ENCODE measurements at regions not wholly inside any gene's neighbourhood (a gene's known extent, or its start where the extent isn't known, plus 50 kb on each side); places are given as distances from the start of the nearest gene placed in this dataset.
"Not testable (repeated sequence)": the region's sequence is repeated elsewhere in the genome, so short reads cannot be mapped to it uniquely, and the experiment has no call there.

- not testable (repeated sequence) for DNase-seq
Measured at GRCh38 chr6:54564188-54564587, 255.9 kb downstream of the TINAG start.

GRCh38 chr6:54574671-54575070 lies 266.4 kb downstream of the TINAG start:
- DNase-seq, result no peak

- no peak for DNase-seq
Measured at GRCh38 chr6:54578261-54578660, 268.3 kb upstream of the FAM83B start.

- no peak for DNase-seq
Measured at GRCh38 chr6:54579011-54579410, 267.6 kb upstream of the FAM83B start.

GRCh38 chr6:54586251-54586650 lies 260.3 kb upstream of the FAM83B start:
- peak in 1 of 3 donors; percentile 28 for DNase-seq

- no peak for DNase-seq
Measured at GRCh38 chr6:54587277-54587676, 259.3 kb upstream of the FAM83B start.

GRCh38 chr6:54588176-54588575 lies 258.4 kb upstream of the FAM83B start:
- DNase-seq, result no peak

GRCh38 chr6:54595844-54596243 lies 250.7 kb upstream of the FAM83B start:
- DNase-seq, result no peak

GRCh38 chr6:54598787-54599313 lies 247.7 kb upstream of the FAM83B start:
- no peak for DNase-seq

- DNase-seq, result peak in 2 of 3 donors; percentile 28 to 44
Measured at GRCh38 chr6:54601600-54602300, 244.8 kb upstream of the FAM83B start.

- DNase-seq, result no peak
Measured at GRCh38 chr6:54602591-54602990, 244.0 kb upstream of the FAM83B start.

GRCh38 chr6:54609981-54610380 lies 236.6 kb upstream of the FAM83B start:
- no peak for DNase-seq

GRCh38 chr6:54613596-54613995 lies 233.0 kb upstream of the FAM83B start:
- no peak for DNase-seq

GRCh38 chr6:54614499-54615195 lies 231.9 kb upstream of the FAM83B start:
- DNase-seq, result peak; percentile 14 to 40 (median 23)

GRCh38 chr6:54617730-54618129 lies 228.8 kb upstream of the FAM83B start:
- peak in 2 of 3 donors; percentile 8 to 80 for DNase-seq

GRCh38 chr6:54618572-54618971 lies 228.0 kb upstream of the FAM83B start:
- DNase-seq, result no peak

GRCh38 chr6:54619102-54619501 lies 227.5 kb upstream of the FAM83B start:
- no peak for DNase-seq

- no peak for DNase-seq
Measured at GRCh38 chr6:54621285-54621684, 225.3 kb upstream of the FAM83B start.

GRCh38 chr6:54624216-54624615 lies 222.4 kb upstream of the FAM83B start:
- DNase-seq, result no peak

- DNase-seq, result no peak
Measured at GRCh38 chr6:54624779-54625178, 221.8 kb upstream of the FAM83B start.

GRCh38 chr6:54629131-54629530 lies 217.4 kb upstream of the FAM83B start:
- DNase-seq, result no peak

GRCh38 chr6:54632984-54633565 lies 213.5 kb upstream of the FAM83B start:
- no peak for DNase-seq

- no peak for DNase-seq
Measured at GRCh38 chr6:54633601-54634000, 213.0 kb upstream of the FAM83B start.
